ENCODE measurements at regions not wholly inside any gene's neighbourhood (a gene's known extent, or its start where the extent isn't known, plus 50 kb on each side); places are given as distances from the start of the nearest gene placed in this dataset.
A peak's percentile ranks its signal among the peaks of the same experiment; 100 is the strongest.

GRCh38 chr18:8997634-8998033, 104.9 kb upstream of the NDUFV2 start:
- Histone ChIP-seq H3K27ac (no peak overlapping the region), H3K36me3 (replicated peaks in 1 of 2; ENCODE audit: insufficient read depth in 1 of 2, low read depth in 2 of 2) (no peaks in the 10 kb centered on the region), H3K4me3 (no peak overlapping the region), H3K27me3 (no peaks in the 10 kb centered on the region), H3K4me1 (no peaks in the 10 kb centered on the region), H3K9me3 (no peaks in the 10 kb centered on the region)
- WGBS, 2 donors: 75 to 80% methylated on average over 5 of the region's 5 CpGs
- TF ChIP-seq CTCF (IDR thresholded peaks at IDR 0.05) (no peak), POLR2A (IDR thresholded peaks at IDR 0.05) (no peak)
- intact Hi-C loops (cut with DNase I): no loop called here
- DNase-seq (no peak), ATAC-seq (no peak)

- intact Hi-C loops (cut with DNase I): no loop called here
- ATAC-seq (peak; percentile 63), DNase-seq (no peak)
- Histone ChIP-seq H3K4me3 (no peak overlapping the region), H3K36me3 (replicated peaks in 1 of 2; ENCODE audit: insufficient read depth in 1 of 2, low read depth in 2 of 2) (no peaks in the 10 kb centered on the region), H3K4me1 (no peaks in the 10 kb centered on the region), H3K27ac (no peak overlapping the region), H3K27me3 (no peaks in the 10 kb centered on the region), H3K9me3 (no peaks in the 10 kb centered on the region)
- 16 to 25% methylated on average over 4 of the region's 4 CpGs for WGBS, 2 donors
- no peak for TF ChIP-seq POLR2A (IDR thresholded peaks at IDR 0.05)
- no peak for TF ChIP-seq CTCF (IDR thresholded peaks at IDR 0.05)
Observed at GRCh38 chr18:8998481-8999217, 103.8 kb upstream of the NDUFV2 start.

GRCh38 chr18:8999872-9000271, 102.6 kb upstream of the NDUFV2 start:
- no peak for ATAC-seq
- no peak for TF ChIP-seq POLR2A (IDR thresholded peaks at IDR 0.05)
- no peak for TF ChIP-seq CTCF (IDR thresholded peaks at IDR 0.05)
- Histone ChIP-seq H3K27ac (no peak overlapping the region), H3K9me3 (no peaks in the 10 kb centered on the region), H3K4me1 (no peaks in the 10 kb centered on the region), H3K36me3 (replicated peaks in 1 of 2; ENCODE audit: insufficient read depth in 1 of 2, low read depth in 2 of 2) (no peaks in the 10 kb centered on the region), H3K4me3 (no peak overlapping the region), H3K27me3 (no peaks in the 10 kb centered on the region)
- intact Hi-C loops (cut with DNase I): no loop called here
- no peak for DNase-seq
- WGBS, 2 donors: 81% methylated on average over 9 of the region's 9 CpGs

GRCh38 chr18:9000733-9001132, 101.8 kb upstream of the NDUFV2 start:
- Histone ChIP-seq H3K27ac (no peak overlapping the region), H3K4me1 (no peaks in the 10 kb centered on the region), H3K36me3 (replicated peaks in 1 of 2; ENCODE audit: insufficient read depth in 1 of 2, low read depth in 2 of 2) (no peaks in the 10 kb centered on the region), H3K4me3 (no peak overlapping the region), H3K27me3 (no peaks in the 10 kb centered on the region), H3K9me3 (no peaks in the 10 kb centered on the region)
- DNase-seq (no peak), ATAC-seq (no peak)
- intact Hi-C loops (cut with DNase I): no loop called here
- TF ChIP-seq POLR2A (IDR thresholded peaks at IDR 0.05) (no peak), CTCF (IDR thresholded peaks at IDR 0.05) (no peak)
- WGBS, 2 donors: 43 to 61% methylated on average over 5 of the region's 5 CpGs

GRCh38 chr18:9001209-9001608, 101.3 kb upstream of the NDUFV2 start:
- H3K4me1 ChIP-seq: no peaks in the 10 kb centered on the region
- ATAC-seq: no peak
- no peak overlapping the region for H3K27ac ChIP-seq
- intact Hi-C loops (cut with DNase I): no loop called here
- no peaks in the 10 kb centered on the region for H3K9me3 ChIP-seq
- TF ChIP-seq CTCF (IDR thresholded peaks at IDR 0.05) (no peak), POLR2A (IDR thresholded peaks at IDR 0.05) (no peak)
- no peaks in the 10 kb centered on the region for H3K36me3 ChIP-seq (replicated peaks in 1 of 2; ENCODE audit: insufficient read depth in 1 of 2, low read depth in 2 of 2)
- H3K27me3 ChIP-seq: no peaks in the 10 kb centered on the region
- WGBS, 2 donors: 71 to 80% methylated on average over 3 of the region's 3 CpGs
- no peak overlapping the region for H3K4me3 ChIP-seq
- no peak for DNase-seq
